ENCODE measurements at regions not wholly inside any gene's neighbourhood (a gene's known extent, or its start where the extent isn't known, plus 50 kb on each side); places are given as distances from the start of the nearest gene placed in this dataset.

DNA sequence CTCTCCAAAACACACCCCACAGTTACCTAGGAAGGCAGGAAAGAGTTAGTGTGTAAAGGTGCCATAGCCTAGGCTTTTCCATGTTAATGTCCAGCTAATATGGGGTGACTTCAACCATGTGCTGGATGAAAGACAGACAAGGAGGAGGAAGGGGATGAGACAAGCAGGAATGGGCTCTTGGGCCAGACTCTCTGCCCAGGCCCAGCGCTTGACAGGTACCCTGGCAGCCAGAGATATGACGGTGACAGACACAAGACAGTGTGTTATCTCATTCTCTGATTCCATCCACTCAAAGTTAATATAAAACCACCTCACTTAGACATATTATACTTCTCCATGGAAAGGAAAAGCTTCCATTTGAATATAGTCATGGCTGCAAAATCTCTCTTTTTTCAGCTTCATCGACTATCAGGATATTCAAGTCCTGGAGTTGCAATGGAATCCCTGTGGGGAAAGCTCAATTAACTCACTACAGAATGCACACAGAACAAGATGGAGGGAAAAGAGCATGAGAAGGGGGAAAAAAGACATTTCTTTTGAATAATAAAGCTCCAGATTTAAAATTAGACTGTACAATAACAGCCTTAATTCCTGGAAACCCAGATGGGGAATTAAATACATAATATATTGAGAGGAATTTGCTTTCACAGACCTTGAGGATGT, 596.7 kb downstream of the TOX3 start:
- TF ChIP-seq CREB1 (IDR thresholded peaks at IDR 0.05; ENCODE audit: low read depth) (no peak), CEBPB (IDR thresholded peaks at IDR 0.05) (no peak), TEAD4 (IDR thresholded peaks at IDR 0.05) (no peak), RAD21 (IDR thresholded peaks at IDR 0.05; ENCODE audit: low read depth) (no peak), YY1 (IDR thresholded peaks at IDR 0.05; ENCODE audit: low read depth) (no peak), EGR1 (IDR thresholded peaks at IDR 0.05) (no peak), TCF12 (IDR thresholded peaks at IDR 0.05; ENCODE audit: low read depth) (no peak)
- TF ChIP-seq, protein P1, sequence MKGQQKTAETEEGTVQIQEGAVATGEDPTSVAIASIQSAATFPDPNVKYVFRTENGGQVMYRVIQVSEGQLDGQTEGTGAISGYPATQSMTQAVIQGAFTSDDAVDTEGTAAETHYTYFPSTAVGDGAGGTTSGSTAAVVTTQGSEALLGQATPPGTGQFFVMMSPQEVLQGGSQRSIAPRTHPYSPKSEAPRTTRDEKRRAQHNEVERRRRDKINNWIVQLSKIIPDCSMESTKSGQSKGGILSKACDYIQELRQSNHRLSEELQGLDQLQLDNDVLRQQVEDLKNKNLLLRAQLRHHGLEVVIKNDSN (IDR thresholded peaks at IDR 0.05), result no peak
- TF ChIP-seq, protein P2, sequence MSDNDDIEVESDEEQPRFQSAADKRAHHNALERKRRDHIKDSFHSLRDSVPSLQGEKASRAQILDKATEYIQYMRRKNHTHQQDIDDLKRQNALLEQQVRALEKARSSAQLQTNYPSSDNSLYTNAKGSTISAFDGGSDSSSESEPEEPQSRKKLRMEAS (IDR thresholded peaks at IDR 0.05), result no peak

DNA sequence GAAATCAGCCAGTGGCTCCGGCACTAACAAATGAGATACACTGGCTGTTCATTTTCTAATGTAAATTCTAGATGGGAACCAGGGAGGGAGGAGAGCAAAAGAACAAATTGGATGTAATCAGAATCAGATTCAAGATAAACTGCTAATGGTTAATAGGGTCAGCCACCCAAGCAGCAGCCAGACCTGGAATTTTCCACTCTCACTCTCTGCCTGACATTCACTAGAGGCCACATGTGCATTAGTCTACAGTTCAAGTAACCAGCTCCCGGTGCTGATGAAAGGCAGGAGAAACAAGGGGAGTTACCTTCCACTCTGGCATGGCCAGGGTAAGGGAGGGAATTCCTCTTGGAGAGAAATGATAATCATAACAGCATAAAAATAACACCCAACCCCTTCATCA, 597.7 kb downstream of the TOX3 start:
- TF ChIP-seq FOXM1 (IDR thresholded peaks at IDR 0.05; ENCODE audit: borderline replicate concordance, low read depth), result no peak
- TF ChIP-seq TEAD4 (IDR thresholded peaks at IDR 0.05), result no peak
- no peak for TF ChIP-seq YY1 (IDR thresholded peaks at IDR 0.05; ENCODE audit: low read depth)
- no peak for TF ChIP-seq ZBTB7A (IDR thresholded peaks at IDR 0.05; ENCODE audit: low read depth)
- TF ChIP-seq EP300 (IDR thresholded peaks at IDR 0.05; ENCODE audit: borderline replicate concordance), result no peak
- no peak for TF ChIP-seq NFIC (IDR thresholded peaks at IDR 0.05)
- TF ChIP-seq, protein P1 (IDR thresholded peaks at IDR 0.05), result no peak
- TF ChIP-seq TAF1 (IDR thresholded peaks at IDR 0.05; ENCODE audit: low read depth), result no peak
- no peak for TF ChIP-seq RAD21 (IDR thresholded peaks at IDR 0.05; ENCODE audit: low read depth)
- TF ChIP-seq, protein P2 (IDR thresholded peaks at IDR 0.05), result no peak
- TF ChIP-seq CEBPB (IDR thresholded peaks at IDR 0.05), result no peak
- TF ChIP-seq, protein P3, sequence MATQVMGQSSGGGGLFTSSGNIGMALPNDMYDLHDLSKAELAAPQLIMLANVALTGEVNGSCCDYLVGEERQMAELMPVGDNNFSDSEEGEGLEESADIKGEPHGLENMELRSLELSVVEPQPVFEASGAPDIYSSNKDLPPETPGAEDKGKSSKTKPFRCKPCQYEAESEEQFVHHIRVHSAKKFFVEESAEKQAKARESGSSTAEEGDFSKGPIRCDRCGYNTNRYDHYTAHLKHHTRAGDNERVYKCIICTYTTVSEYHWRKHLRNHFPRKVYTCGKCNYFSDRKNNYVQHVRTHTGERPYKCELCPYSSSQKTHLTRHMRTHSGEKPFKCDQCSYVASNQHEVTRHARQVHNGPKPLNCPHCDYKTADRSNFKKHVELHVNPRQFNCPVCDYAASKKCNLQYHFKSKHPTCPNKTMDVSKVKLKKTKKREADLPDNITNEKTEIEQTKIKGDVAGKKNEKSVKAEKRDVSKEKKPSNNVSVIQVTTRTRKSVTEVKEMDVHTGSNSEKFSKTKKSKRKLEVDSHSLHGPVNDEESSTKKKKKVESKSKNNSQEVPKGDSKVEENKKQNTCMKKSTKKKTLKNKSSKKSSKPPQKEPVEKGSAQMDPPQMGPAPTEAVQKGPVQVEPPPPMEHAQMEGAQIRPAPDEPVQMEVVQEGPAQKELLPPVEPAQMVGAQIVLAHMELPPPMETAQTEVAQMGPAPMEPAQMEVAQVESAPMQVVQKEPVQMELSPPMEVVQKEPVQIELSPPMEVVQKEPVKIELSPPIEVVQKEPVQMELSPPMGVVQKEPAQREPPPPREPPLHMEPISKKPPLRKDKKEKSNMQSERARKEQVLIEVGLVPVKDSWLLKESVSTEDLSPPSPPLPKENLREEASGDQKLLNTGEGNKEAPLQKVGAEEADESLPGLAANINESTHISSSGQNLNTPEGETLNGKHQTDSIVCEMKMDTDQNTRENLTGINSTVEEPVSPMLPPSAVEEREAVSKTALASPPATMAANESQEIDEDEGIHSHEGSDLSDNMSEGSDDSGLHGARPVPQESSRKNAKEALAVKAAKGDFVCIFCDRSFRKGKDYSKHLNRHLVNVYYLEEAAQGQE (IDR thresholded peaks at IDR 0.05; ENCODE audit: low read depth), result no peak
- TF ChIP-seq TCF12 (IDR thresholded peaks at IDR 0.05; ENCODE audit: low read depth), result no peak
- TF ChIP-seq EGR1 (IDR thresholded peaks at IDR 0.05), result no peak
- no peak for TF ChIP-seq CREB1 (IDR thresholded peaks at IDR 0.05; ENCODE audit: low read depth)

DNA sequence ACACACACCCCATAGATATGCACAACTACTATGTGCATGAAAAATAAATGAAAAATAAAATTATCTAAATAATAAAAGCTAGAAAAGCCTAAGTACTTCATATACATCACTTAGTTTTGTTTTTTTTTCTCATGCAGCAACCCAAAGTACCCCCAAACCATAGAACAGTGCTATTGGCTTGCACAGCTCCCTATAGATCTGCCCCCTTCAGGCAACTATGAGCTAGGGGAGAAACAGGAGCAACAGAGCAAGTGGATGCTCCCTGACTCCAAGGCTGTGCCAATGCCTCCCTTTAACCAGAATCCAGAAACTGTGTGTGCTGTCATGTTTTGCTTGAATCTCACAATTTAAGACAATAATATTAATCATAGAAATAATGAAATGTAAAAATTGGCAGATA, 605.5 kb downstream of the TOX3 start:
- no peak for TF ChIP-seq ZBTB7A (IDR thresholded peaks at IDR 0.05; ENCODE audit: low read depth)
- TF ChIP-seq CEBPB (IDR thresholded peaks at IDR 0.05), result no peak
- TF ChIP-seq, protein P1 (IDR thresholded peaks at IDR 0.05), result no peak
- TF ChIP-seq NFIC (IDR thresholded peaks at IDR 0.05), result no peak
- no peak for TF ChIP-seq YY1 (IDR thresholded peaks at IDR 0.05; ENCODE audit: low read depth)
- no peak for TF ChIP-seq EGR1 (IDR thresholded peaks at IDR 0.05)
- TF ChIP-seq TEAD4 (IDR thresholded peaks at IDR 0.05), result no peak
- TF ChIP-seq RAD21 (IDR thresholded peaks at IDR 0.05; ENCODE audit: low read depth), result no peak
- TF ChIP-seq CREB1 (IDR thresholded peaks at IDR 0.05; ENCODE audit: low read depth), result no peak
- no peak for TF ChIP-seq TAF1 (IDR thresholded peaks at IDR 0.05; ENCODE audit: low read depth)
- TF ChIP-seq, protein P3 (IDR thresholded peaks at IDR 0.05; ENCODE audit: low read depth), result no peak
- TF ChIP-seq EP300 (IDR thresholded peaks at IDR 0.05; ENCODE audit: borderline replicate concordance), result no peak
- no peak for TF ChIP-seq FOXM1 (IDR thresholded peaks at IDR 0.05; ENCODE audit: borderline replicate concordance, low read depth)

DNA sequence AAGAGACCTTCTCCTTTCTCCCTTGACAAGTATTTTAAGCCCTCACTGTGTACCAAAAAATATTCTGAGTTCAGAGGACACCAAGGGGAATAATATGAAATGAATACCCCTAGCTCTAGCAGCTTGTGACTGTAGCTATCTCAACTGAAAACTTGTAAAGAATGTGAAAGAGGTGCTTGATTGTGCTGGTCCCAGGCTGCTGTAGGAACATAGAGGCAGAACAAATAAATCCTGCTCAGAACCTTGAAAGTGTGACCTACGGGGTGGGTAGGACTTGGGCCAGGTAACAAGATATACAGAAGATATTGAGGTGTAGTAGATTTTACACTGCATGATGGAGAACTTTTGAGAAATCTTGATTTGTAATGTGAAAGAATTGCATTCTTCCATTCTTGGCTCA, 606.8 kb downstream of the TOX3 start:
- TF ChIP-seq NFIC (IDR thresholded peaks at IDR 0.05) (no peak), FOXM1 (IDR thresholded peaks at IDR 0.05; ENCODE audit: borderline replicate concordance, low read depth) (no peak), RAD21 (IDR thresholded peaks at IDR 0.05; ENCODE audit: low read depth) (no peak), EP300 (IDR thresholded peaks at IDR 0.05; ENCODE audit: borderline replicate concordance) (no peak), YY1 (IDR thresholded peaks at IDR 0.05; ENCODE audit: low read depth) (no peak), TEAD4 (IDR thresholded peaks at IDR 0.05) (no peak), ZBTB7A (IDR thresholded peaks at IDR 0.05; ENCODE audit: low read depth) (no peak), CEBPB (IDR thresholded peaks at IDR 0.05) (no peak), CREB1 (IDR thresholded peaks at IDR 0.05; ENCODE audit: low read depth) (no peak), EGR1 (IDR thresholded peaks at IDR 0.05) (no peak), TAF1 (IDR thresholded peaks at IDR 0.05; ENCODE audit: low read depth) (no peak), TCF12 (IDR thresholded peaks at IDR 0.05; ENCODE audit: low read depth) (no peak)
- TF ChIP-seq, protein P2 (IDR thresholded peaks at IDR 0.05), result no peak
- TF ChIP-seq, protein P1 (IDR thresholded peaks at IDR 0.05), result no peak
- TF ChIP-seq, protein P3 (IDR thresholded peaks at IDR 0.05; ENCODE audit: low read depth), result no peak
